Sigmoid colon (tissue), 4 donors: ENCODE measurements at regions not wholly inside any gene's neighbourhood (a gene's known extent, or its start where the extent isn't known, plus 50 kb on each side); places are given as distances from the start of the nearest gene placed in this dataset.

Experiments
- CTCF ChIP-seq, 4 experiments: fragments of 450-650 bp in 3 of 4; fragments of 200-600 bp in 1 of 4; IDR thresholded peaks; one replicate each; pipeline ENCODE4 v1.5.1; 2016 to 2019; ENCODE audit warnings: antibody characterized with exemption in 4 of 4, mild to moderate bottlenecking in 3 of 4, moderate library complexity in 2 of 4
- POLR2AphosphoS5 ChIP-seq, 4 donors: sonication (generic); formaldehyde crosslinking; IDR thresholded peaks; one replicate each; pipeline ENCODE4 v1.6.1; 2017; ENCODE audit warnings: antibody characterized with exemption in 4 of 4

GRCh38 chr7:22649686-22650085 is 77.3 kb upstream of the IL6 start:
- no peak for TF ChIP-seq CTCF (IDR thresholded peaks at IDR 0.05)
- no peak for TF ChIP-seq POLR2AphosphoS5 (IDR thresholded peaks at IDR 0.05)
